GM19452 (cell line): ENCODE measurements at regions not wholly inside any gene's neighbourhood (a gene's known extent, or its start where the extent isn't known, plus 50 kb on each side); places are given as distances from the start of the nearest gene placed in this dataset.

Source experiments
- ATAC-seq: cut with Tn5 transposase; IDR thresholded peaks from one replicate; pipeline ENCODE4 v1.9.1; 2021; ENCODE audit not compliant: unreplicated experiment

DNA sequence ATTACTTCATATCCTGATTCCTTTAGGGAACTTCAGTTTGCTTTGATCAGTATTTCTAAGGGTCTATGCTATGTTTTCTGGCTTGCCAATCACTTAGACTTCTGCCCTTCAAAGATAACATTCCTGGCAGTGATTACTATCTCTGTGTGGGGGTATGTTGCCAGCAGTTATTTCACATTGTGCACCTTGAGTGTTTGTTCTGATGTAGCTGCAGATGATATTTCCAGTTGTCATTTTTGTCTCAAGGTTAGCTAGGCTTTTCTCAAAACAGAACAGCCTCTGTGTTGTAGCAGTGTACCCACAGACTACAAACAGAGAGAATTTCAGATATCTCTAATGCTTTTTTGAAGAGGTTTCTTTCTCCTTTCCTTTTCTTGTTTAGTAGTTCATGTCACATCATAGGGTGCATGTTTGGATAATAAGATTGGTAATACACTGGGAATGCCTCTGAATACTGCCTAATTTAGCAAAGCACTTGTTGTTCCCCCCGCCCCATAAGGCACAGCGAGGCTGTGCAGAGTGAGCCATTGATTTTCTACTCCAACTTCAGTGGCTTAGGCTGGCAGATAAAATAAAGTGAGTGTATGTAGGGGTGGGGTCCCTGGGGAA lies 134.7 kb upstream of the AGR3 start:
- no peak for ATAC-seq

DNA sequence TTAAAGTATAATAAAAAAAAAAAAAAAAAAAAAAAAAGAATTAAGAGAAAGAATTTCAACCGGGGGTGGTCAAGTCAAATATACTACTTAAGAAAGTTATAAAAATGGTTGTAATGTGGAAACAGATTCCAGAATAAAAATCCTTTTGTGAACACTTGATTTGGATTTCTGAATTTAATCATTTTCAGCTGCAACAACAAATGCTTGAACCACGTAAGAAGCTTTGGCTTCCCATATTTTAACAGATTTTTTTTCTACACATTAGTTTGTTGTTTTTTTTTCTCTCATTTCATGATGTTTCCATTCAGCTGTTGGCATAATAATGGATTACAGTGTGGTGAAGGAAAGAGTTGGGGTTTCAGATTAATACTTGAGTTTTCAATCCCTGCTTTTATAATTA lies 137.3 kb upstream of the AGR3 start:
- ATAC-seq = no peak

DNA sequence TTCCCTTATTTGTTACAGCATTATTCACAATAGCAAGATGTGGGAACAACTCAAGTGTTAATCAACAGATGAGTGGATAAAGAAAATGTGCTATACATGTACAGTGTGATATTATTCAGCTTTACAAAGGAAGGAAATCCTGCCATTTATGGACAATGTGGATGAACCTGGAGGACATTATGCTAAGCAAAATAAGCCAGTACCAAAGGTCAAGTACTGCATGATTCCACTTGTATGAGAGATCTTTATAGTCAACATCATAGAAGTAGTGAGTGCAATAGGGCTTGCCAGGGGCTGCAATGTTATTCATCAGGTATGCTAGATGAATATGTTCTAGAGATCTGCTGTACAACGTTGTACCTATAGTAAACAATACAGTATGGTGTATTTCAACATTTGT lies 138.5 kb upstream of the AGR3 start:
- no peak for ATAC-seq

DNA sequence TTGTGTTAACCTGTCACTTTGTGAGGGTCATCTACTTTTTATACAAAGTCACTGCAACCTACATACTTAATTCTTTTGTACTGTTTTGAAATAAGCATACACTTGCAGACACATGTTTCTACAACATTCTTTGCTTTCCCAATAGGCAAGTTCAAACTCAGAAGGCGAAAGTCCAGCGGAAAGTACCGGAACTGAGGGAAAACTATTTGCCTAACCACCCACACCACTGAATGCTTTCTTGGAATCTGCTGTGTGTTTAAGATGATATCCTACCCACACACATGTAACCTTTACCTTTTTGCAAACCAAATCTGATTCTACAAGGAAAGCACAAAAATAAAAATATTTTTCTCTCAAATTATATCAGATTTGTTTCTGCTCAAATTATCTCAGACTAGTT lies 139.4 kb upstream of the AGR3 start:
- ATAC-seq = no peak

DNA sequence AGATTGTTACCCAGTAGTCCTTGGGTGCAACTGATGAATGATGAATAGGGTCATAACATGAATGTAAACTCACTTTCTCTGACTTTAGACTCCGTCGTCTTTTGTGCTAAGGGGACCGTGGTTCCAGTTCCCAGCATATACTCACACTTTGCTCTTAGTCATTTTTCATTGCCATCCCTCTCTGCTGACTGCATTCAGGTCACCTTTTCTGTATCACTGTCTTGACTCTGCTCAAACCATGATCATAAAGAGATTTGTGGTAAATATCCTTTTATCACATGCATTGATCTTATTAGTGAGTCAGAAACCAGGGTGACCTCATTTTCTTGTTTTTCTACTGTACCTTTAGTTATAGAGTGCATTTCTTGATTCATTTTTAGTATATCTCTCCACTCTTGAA lies 141.1 kb upstream of the AGR3 start:
- ATAC-seq = no peak

DNA sequence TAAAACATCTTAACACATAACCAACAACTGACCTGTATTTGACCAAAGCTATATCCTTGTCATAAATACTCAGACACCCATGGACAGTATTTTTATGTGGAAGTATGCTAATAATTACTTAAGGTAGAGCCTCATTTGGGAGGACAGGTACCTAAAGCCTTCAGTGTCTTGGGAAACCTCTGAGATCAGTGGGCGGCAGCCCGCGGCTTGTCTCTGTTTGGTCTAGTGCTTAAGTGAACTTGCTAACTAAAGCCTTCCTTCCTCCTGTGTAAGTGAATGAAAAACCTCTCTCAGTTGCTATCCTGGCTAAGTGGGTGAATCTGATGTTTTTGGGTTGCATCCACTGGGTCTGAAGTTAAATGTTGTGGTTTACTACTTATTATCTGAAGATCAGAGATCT lies 144.5 kb upstream of the AGR3 start:
- no peak for ATAC-seq

DNA sequence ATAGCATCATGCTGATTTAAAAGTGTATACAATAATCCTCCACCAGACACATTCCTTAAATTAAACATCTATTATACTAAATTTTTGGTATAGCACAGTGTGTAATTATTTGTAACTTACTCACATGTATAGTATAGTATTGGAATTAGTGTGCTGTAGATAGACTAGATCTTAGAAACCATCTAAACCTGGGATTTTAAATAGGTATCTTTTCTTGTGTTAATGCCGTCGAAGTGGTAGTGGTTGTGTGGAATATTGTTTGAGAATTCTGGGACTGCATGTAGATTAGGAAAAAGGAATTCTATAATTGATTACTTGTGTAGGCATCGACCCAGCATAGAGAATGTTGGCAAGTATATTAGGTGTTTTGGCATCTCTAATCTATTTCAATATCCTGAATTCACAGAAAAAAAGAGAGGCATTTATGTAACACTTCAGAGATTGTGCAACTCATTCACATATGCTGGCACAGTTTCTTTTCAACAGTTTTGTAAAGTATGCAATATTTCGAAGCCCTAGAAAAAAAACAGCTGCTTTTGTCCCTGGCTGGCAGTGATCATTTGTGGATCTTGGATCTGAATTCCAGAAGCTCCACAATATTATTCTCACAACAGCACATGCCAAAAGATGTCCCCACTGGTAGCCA lies 145.5 kb upstream of the AGR3 start:
- ATAC-seq = no peak

DNA sequence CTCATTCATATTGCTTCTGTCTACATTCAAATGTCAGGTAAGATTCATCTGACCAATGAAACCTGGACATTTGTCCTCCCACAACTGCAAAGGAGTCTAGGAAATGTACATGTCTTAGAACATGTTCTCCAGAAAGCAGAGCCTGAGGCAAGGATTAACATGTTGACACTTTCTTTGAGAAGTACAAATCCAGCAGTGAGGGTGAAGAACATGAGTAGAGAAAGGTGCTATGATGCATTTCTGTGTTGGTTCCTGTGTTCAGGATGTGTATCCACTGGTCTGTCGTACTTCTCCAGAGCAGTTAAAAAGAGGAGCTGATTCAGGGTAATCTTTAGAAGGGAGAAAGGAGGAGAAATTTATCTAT lies 146.0 kb upstream of the AGR3 start:
- no peak for ATAC-seq

DNA sequence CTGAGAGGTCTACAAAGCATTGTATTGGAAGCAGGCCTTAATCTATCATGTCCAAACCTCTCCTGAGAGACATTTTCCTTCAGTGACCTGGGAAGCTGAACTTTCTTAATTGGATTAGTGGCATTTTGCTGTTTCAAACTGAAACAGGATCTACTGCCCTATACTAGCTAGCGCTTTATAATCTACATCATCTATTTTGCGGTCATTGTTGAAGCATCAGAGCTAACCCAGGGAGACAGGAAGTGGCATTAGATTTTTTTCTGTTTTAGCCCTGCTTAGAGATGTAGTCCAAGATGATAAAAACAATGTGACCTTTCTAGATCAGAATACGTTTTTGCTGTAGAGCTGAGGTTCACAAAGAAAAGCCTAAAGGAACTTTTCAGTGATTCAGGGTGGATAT lies 147.4 kb upstream of the AGR3 start:
- no peak for ATAC-seq

DNA sequence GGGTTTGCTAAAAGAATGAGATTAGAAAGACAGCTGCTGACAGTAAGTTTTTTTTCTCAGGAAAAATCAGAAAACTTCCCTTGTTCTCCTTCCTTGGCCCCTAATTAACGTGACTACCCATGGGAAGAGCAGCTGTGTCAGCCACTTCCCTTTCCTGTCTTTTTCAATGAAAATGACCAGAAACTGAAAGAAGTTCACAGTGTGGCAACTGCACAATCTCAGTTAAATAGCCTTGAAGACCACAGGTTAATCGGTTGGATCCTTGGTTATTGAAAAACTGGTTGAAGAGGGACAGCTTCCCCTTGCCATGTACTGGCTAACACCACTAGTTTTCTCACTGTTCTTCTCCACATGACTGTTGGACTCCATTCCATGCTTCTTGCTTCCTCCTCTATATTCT lies 148.8 kb upstream of the AGR3 start:
- no peak for ATAC-seq

DNA sequence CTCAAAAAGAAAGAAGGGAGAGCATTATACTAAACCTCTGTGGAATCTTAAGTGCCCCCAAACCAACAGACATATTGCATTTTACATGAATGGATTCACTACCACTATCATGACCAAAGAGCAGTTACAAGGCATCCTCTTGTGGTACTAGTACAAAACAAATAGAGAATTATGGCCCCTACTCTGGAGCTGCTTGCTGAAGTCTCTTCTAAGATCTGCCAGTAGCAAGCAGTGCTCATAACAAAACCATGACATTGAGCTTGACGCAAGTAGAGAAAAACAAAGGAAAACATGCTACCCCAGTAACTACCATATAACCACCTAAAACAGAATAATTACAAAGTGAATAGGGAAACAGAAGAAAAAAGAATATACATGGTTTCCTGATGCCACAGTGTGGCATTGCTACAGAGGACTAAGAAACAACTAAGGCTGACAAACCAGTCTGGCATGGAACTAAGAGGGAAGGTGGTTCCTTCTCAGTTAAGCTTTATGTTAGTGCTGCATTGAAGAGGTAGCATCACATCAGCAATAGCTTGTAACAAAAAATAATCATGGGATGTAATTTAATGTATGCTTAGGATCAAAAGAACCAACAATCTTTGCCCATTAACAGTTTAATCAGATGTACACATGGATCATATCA lies 150.2 kb upstream of the AGR3 start:
- ATAC-seq = no peak

DNA sequence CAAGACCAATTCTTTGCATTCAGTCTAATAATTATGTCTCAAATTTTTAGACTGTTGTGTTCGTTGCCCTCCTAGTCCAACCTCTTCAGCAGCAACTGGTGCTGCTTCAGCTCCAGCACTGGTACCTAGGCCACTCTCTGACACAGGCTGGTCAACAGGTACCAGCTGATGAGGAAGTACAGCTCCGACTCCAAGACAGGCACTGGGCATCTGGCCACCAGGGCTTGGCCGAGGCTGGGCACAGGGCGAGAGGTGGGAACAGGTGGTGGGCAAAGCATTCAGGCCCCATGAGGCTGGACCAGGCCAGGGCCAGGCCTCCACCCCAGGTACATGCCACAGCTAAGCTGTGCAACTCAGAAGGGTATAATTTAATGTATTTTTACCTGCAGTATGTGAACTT lies 151.5 kb upstream of the AGR3 start:
- no peak for ATAC-seq

DNA sequence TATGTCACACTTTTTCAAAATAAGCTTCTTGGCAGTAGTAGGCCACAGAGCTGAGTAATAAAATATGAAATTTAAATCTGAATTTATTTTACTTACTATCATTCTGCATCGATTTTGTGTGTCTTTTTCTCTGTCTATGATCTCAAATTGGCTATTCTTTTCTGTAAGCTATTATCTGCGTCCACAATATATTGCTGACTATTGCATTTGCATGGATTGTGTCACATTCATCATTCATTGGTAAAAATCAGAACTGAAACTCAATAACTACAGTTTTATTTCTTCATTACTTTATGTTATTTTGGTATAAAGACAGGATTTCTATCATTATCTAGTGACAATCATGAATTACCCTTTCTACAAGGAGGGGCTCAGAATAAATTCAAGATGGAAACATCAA lies 154.8 kb upstream of the AGR3 start:
- ATAC-seq = no peak

DNA sequence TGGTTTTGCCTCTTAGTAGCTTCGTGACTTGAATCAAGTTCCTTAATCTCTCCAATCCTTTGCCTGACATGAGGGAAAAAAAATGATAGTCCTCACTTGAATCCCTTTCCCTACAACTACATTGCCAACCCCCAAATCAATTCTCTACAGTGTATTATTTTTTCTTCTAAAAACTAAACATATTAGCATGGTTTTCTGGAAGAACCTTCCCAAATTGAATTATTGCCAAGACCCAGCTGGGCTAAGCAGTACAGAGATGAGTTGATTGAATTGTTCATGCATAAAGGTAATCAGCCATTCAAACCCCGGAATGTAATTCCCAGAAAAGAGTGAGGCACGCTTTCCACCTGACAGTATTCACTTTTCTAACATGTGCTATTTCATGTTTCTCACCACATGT lies 155.6 kb upstream of the AGR3 start:
- no peak for ATAC-seq

DNA sequence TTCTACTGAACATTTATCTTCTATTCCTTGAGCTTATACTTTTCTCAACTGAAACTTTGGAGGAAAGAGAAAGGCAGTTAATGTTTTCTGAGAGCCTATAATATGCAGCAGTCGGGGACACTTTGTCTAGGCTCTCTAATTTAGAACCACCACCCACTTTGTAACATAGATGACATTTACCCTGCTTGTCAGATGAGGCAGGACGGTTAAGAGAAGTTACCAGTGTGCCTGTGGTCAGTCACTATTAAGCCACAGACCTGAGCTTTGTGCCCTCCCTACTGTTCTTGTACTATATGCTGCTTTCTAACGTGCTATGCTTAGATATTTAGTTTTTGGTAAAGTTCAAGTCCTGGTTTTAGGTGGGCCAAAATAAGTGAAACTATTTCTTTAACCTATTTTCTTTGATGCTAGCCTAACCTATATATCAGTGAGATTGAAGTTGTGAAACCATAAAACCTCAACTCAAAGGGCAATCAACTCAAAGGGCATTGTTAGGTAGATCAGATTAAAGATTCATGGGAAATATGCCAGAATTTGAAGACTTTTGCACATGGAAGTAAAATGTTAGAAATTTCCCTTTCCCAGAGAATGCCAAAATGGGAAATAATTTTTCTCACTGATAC lies 156.5 kb upstream of the AGR3 start:
- ATAC-seq = no peak

DNA sequence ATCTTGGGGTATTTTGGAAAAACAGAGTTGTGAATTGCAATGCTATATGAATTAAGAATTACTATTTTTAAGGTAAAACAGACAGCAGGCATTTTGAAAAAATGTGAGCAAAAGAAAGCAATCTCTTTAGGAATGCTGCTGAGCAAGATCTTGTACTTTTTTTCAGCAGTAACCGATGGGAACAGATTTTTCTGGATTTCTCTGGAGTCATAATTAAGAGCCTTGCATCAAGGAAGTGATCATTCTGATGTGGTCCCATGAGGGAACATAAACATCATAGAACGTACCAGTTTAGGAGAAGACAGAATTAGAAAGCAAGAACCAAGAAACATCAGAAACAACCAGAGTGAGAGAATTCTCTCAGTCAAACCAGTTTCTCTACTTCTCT lies 157.0 kb upstream of the AGR3 start:
- ATAC-seq = no peak

DNA sequence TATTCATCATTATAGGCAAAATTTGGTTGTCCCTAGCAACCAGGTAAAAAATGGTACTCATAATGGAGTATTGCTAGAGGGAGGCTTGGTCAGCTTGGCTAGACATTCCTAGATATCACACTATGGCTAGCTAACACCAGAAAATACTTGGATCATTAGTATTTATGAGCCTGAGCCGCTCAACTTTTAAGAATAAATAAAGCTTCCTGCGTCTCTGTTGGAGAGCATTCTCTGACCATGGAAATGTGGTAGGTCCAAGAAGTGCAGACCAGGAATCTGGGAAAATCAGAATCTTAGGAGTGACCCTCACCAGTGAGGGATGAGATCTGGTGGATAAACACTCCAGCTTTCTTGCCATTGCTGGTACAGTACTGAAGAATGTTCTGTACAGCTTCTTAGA lies 157.6 kb upstream of the AGR3 start:
- no peak for ATAC-seq

DNA sequence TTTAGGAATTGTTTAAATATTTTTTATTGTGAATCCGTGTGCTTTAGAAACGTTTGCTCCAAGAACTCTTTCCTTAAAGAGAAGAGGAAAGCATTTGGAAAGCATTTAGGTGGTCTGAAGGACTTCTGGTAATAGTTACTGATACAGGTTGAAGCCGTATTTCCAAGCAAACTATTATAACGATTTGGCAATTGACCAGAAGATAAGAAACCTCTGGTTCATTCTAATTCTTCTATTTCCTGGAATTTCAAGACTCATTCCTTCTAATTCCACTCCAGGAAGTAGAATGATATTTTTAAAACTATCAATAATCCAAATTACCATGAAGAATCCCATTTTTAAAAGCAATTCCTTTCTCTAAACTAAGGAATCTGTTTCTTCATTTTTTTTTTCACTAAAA lies 158.9 kb upstream of the AGR3 start:
- no peak for ATAC-seq

DNA sequence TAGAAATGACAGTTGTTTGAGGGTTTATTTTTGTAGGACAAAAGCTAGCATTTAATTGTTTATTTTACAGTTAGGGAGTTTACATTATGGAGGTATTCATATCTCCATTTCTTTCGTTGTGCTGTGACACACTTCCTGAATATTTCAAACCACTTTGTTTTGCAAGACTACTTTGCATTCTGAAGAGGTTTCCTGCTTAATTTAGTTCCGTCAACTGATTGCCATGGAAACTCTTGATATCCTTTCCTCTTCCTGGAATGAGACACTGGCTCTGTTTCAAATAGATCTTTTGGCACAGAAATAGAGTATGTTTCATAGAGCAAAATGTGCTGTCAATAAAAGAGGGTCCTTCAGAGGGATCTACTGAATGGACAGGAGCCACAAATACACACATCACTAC lies 159.5 kb upstream of the AGR3 start:
- ATAC-seq = no peak

DNA sequence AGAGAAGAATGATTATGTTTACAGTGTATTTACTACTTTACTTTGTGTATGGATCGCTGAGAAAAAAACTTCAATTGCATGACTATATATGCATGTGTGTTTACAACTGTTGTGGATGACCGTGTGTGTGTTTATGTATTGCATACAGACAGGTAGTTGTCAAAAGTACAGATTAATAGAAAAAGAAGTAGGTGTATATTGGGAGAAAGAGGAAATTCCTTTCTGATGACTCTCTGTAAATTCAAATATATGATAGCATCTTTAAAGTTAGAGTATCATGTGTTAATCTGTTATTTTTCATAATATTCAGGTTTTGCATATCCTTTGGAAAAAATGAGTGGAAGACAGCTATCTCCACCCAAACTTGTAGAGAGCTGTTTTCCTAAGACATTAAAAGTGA lies 160.4 kb upstream of the AGR3 start:
- no peak for ATAC-seq

DNA sequence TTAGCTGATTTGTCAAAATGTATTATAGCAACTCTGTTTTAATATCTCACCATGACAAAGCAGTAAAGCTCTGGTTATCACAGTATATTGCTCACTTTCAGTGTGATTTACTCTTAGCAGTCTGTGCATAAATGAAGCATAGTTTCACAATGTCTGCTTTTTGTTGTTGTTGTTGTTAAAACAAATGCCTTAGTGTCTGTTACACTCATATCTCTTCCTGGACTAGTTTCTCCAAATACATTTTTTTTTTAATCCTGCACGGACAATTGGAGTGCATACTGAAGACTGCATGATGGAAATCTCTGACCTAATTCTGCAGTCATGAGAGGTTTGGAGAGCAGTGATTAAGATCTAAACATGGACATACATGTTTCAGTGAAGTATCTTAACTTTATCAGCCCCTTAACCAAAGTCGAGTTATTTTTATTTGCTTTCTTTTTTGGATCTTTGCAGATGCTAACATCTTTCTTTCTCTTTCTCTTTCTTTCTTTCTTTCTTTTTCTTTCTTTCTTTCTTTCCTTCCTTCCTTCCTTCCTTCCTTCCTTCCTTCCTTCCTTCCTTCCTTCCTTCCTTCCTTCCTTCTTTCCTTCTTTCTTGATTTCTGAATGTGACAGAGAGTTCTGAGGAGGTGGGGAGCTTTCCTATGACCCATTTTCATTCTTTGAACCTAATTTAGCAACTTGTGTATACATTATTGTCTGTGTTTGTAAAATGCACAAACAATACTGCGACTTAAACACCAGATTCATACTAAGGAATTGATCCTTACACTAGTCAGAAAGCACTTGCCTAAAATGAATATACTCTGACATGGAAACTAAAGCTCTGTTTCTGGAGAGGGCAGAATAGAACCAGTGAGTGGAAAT lies 161.5 kb upstream of the AGR3 start:
- ATAC-seq = no peak

DNA sequence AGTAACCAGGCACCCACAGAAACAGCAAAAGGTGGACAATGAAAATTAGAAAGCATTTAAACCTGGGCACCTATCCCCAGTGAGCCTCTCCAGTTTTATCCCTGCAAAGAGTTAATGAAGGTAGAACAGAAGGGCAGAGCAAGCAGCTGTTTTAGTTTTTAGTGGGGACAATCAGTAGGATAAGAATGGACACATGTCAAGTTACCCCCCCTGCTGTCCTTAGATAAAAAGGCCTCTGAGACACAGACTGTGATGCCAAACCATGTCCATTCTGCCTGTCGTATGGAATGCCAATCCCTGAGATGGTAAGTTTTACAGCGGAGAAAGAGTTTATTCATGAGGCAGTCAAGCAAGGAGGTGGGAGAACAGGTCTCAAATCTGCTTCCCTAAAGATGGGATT lies 162.6 kb upstream of the AGR3 start:
- no peak for ATAC-seq
